GM12864 (cell line): ENCODE measurements at regions not wholly inside any gene's neighbourhood (a gene's known extent, or its start where the extent isn't known, plus 50 kb on each side); places are given as distances from the start of the nearest gene placed in this dataset.

Source experiments
- DNase-seq: peaks from one replicate; pipeline ENCODE4 v3.0.0-alpha.2; 2011; ENCODE audit warnings: low read depth
- H3K4me3 ChIP-seq: 2 replicates; pipeline ENCODE4 v1.5.1; 2011; ENCODE audit warnings: mild to moderate bottlenecking, low read depth, low read length, control low read depth
- CTCF ChIP-seq: IDR thresholded peaks from 2 replicates; pipeline ENCODE4 v1.5.1; 2011; ENCODE audit warnings: low read depth, mild to moderate bottlenecking, moderate library complexity, low read length, control low read depth, inconsistent platforms; ENCODE audit errors: missing control alignments

- no peak for TF ChIP-seq CTCF
- DNase-seq = no peak
- no peak overlapping the region for H3K4me3 ChIP-seq
These were observed 56.5 kb upstream of the FXR1 start for GRCh38 chr3:180855956-180856355.

GRCh38 chr3:180860180-180860858 lies 52.2 kb upstream of the FXR1 start:
- no peak overlapping the region for H3K4me3 ChIP-seq
- no peak for DNase-seq
- TF ChIP-seq CTCF = no peak
